NCI-H187 treated with DMSO at 0.1 percent for 48 hours (cell line): ENCODE measurements at regions not wholly inside any gene's neighbourhood (a gene's known extent, or its start where the extent isn't known, plus 50 kb on each side); places are given as distances from the start of the nearest gene placed in this dataset.

Experiments
- DNase-seq: peaks from one replicate; lab custom pipeline; 2025; lab: John Stamatoyannopoulos, UW

- no peak for DNase-seq
These were observed 371.6 kb downstream of the HRH4 start for GRCh38 chr18:24831871-24832665.

DNA sequence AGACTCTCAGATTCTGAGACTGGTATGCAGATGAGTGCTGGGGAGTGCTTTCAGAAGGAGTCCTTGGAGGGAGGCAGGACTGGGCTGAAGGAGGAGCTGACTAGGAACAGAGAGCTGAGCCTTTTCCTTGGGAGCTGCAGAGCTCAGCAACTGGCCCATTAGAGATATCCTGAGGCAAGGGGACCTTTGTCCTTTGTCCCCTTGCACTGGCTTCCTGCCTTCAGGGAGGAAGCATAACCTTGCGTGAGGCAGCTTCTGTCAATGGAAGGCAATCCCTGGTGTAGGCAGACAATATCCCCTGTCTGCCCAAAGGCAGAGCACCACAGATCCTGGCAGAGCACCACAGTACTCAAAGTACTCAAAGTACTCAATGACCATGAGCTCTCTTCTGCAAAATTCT lies 375.3 kb downstream of the HRH4 start:
- no peak for DNase-seq

GRCh38 chr18:24837066-24837465 lies 376.6 kb downstream of the HRH4 start:
- no peak for DNase-seq

- no peak for DNase-seq
These were observed 379.6 kb downstream of the HRH4 start for GRCh38 chr18:24840051-24840450.

GRCh38 chr18:24840640-24841039 lies 380.2 kb downstream of the HRH4 start:
- DNase-seq, result no peak

DNA sequence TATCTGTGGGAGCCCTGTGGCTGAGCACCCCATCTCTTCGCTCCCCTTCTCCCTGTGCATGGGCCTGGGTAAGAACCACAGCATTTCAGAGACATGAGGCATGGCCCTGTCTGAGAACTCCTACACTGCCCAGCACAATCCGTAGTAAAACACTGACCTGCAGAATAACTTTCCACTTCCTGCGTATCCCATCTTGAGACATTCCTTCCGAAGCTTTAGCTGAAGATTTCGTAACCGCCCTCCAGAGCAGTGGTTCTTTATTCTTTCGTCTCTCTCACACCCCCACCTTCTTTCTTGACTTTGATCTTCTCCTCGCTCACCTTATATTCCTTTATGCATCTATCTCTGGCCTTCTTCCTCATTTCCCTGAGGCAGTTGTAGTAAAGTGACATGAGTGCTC lies 381.1 kb downstream of the HRH4 start:
- no peak for DNase-seq

- DNase-seq, result no peak
These were observed 382.7 kb downstream of the HRH4 start for GRCh38 chr18:24843123-24843522.

- DNase-seq, result no peak
These were observed 385.7 kb downstream of the HRH4 start for GRCh38 chr18:24846138-24846537.

DNA sequence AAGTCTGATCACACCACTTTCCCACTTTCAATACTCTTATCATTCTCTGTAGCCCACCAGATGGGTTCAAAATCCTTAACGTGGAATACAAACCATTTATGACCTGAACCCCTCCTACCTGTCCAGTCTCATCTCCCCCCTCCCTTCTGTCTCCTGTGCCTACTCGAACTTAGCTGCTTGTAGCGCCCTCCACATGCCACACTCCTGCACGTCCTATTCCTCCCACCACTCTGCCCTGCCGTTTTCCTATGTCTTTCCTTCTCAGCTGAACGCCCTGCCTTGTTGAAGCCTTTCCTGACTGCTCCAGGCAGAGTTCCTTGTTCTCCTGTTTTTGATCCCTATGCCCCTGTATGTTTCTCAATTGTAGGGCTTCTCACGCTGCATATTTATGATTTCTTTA lies 390.1 kb downstream of the HRH4 start:
- no peak for DNase-seq

DNA sequence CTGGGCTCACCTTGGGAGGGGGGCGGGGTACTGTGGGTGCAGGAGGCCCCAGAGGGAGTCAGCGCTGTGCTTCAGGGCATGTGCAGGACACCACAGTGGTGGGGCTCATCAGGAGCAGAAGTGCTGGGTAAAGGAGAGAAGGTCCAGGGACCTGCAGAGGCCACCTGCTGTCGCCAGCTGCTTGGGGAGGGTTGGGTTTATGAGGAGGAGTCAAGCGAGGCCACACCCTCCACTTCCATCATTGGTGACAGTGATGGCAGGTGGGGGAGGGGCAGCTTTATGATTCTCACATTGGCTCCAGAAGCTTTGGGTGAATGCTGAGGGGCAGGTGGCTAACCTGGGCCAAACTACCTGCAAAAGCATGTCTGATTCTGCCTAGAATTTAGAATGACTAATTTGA lies 392.6 kb downstream of the HRH4 start:
- no peak for DNase-seq

- DNase-seq, result no peak
These were observed 400.7 kb downstream of the HRH4 start for GRCh38 chr18:24860978-24861680.

DNA sequence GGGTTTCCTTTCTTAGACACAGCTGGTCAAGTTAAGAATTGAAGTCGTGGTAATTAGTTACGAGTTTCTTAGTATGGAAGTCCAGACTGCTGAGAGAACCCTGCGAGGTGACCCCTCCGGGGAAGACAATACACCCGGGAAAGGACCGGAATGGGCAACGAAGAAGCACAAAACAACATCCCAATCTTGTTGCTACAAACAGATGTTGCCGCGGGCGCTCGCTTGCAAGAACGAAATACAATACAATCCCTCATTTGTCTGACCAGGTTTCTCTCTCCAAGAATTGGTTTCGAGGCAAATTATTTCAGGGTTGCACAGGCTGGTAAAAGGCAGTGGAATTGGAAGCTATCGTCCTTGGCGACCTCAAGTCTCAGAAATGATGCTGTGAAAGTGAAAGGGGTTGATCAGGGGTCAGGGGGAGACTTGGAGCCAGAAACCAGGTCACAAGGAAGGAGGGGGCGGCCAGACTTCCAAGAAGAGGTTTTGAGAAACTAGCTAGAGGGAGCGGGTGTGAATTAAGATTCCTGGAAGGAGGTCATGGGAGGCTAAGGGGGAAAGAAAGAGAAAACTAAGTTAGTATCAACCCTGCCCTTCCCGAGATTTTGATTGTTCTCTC lies 401.9 kb downstream of the HRH4 start:
- no peak for DNase-seq

DNA sequence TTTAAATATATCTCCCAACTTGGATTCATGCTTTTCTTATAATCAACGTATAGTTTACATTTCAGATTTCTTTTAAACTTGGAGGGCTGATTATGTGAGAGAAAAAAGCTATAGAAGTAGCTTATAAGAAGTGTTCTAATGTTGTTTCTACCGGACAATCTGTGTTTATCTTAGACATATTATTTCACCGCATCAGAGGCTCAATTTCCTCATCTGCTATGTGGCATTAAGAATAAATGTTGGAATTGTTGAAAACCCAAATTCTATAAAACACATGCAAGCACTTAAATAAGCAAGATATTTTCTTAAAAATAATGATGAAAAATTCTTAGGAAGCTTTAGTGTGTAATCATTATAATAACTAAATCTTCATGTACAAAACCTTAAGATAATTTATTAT lies 407.9 kb downstream of the HRH4 start:
- no peak for DNase-seq

DNA sequence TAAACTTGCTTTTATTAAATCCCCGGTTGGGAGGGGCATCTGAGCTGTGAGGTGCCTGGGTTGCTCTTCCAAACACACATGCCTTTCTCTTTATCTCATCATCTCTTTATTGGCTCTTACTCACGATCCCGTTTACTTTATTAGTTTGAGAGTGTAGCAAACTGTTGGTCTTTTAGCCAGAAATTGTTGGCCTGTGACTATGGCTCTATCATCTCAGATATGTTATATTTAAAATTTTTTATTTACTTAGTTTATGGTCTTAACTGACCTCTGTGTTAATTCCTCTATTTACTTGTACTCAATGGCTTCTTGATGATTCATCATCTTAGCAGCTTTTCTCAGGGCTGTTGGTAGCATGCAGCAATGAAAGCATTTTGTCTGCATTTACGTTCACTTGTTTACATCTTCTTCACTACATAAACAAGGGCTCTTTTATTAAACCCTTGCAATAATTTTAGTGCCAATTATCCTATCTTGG lies 408.4 kb downstream of the HRH4 start:
- no peak for DNase-seq

- no peak for DNase-seq
These were observed 408.8 kb downstream of the HRH4 start for GRCh38 chr18:24869285-24869684.

DNA sequence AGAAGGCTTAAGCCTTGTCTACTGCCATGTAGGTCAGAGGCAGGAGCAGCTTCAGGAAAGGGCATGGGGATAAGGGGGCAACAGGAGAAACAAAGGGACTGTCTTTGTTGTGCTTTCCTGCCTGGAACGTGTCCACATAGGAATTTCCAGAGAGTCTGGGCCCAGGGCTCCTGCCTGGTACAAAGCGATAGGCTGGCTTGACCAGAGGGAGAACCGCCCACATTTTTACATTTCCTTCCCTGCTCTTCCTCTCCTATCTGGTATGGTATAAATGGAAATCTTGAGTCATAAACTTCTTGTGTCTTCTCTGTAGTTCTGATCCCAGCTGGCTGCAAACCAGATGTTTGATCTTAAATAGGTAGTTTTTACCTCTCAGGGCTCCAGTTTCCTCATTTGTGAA lies 414.8 kb downstream of the HRH4 start:
- DNase-seq, result no peak

DNA sequence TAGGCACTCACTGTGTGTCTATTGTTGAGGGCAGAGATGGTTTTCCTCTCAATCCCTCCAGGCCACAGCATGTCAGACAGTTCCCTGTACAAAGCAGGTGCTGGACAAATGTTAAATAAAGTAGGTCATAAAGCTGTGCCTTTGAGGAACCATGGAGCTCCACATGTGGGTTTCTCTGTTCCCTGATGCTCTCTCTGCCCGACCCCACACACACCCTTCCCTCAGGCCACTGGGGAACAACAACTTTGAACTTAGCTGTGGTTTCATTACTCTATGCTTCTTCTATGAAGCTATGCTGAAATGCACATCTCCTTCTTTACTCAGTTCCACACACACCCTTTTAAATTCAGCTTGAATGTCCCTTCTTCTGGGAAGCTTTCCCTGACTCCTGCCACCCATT lies 415.3 kb downstream of the HRH4 start:
- no peak for DNase-seq

GRCh38 chr18:24876266-24876665 lies 415.8 kb downstream of the HRH4 start:
- DNase-seq, result no peak

GRCh38 chr18:24877066-24877465 lies 416.6 kb downstream of the HRH4 start:
- no peak for DNase-seq

DNA sequence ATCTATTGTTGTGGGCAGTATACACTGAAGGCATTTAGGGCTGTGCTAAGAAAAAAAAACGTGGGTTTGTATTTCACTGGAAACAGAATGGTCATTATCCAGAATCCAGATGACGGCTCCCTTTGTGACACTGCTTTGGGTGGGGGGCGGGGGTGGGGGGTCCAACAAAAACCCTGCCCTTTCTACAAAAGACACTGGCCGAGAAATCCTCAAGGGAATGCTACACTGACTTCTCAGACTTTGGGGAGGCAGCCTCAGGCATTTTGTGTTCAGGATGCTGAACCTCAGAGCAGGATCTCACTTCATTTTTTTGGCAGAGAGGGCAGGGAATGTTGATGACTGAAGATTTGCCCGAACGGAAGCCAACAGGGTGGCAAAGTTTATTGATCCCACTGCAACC lies 417.1 kb downstream of the HRH4 start:
- DNase-seq, result no peak

DNA sequence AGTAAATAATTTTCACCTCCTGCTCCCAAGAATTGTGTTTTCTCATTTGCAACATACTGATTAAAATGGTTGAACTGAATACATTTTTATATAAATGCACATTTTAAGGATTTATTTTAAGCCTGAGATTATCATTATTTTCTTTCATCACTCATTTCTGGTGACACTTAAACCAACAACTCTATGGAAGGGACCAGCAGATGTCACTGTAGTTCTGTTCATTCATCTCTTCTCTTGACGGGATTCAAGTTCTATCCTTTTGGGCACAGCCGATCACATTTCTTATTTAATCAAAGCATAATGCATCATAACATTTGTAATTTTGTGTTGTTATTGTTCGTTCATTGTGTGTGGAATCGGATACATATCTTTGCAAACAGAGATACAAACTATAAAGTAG lies 417.9 kb downstream of the HRH4 start:
- no peak for DNase-seq

- DNase-seq, result no peak
These were observed 424.8 kb downstream of the HRH4 start for GRCh38 chr18:24885276-24885675.

DNA sequence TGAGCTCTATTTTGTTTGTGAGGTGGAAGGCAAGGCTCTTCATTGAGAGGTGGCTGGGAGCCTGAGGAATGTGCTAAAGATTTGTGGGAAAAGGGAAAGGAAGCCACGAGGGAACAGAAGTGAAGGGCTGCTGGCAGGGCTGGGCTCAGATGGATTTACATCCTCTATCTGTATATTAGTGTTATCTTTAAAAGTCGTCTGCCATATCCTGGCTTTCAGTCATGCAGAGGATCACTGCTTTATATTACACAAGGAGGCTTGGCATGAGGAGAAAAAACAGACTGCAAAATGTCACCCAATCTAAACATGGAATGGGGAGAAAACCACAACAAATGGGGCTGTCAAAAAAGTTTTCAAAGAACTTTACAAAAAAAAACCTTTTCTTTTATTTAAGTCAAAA lies 434.4 kb downstream of the HRH4 start:
- no peak for DNase-seq
